Skeletal muscle tissue (tissue), 3 donors: ENCODE measurements at regions not wholly inside any gene's neighbourhood (a gene's known extent, or its start where the extent isn't known, plus 50 kb on each side); places are given as distances from the start of the nearest gene placed in this dataset.
"Not testable (repeated sequence)": the region's sequence is repeated elsewhere in the genome, so short reads cannot be mapped to it uniquely, and the experiment has no call there.

Experiments used
- H3K27ac ChIP-seq: one replicate; pipeline ENCODE4 v1.7.0; 2013; ENCODE audit warnings: mild to moderate bottlenecking, low read depth, low read length, inconsistent platforms
- H3K27me3 ChIP-seq, 3 donors: one replicate each; pipeline ENCODE4 v1.7.0; 2013; ENCODE audit warnings: low read length in 3 of 3; ENCODE audit not compliant: control insufficient read depth in 3 of 3, insufficient read depth in 3 of 3
- H3K36me3 ChIP-seq, 3 donors: one replicate each; pipeline ENCODE4 v1.7.0; 2013; ENCODE audit warnings: low read length in 3 of 3; ENCODE audit not compliant: control insufficient read depth in 3 of 3, insufficient read depth in 3 of 3
- H3K4me1 ChIP-seq, 3 donors: one replicate each; pipeline ENCODE4 v1.7.0; 2013; ENCODE audit warnings: low read length in 3 of 3, mild to moderate bottlenecking in 3 of 3; ENCODE audit not compliant: control insufficient read depth in 3 of 3, insufficient read depth in 3 of 3
- H3K4me3 ChIP-seq, 3 donors: one replicate each; pipeline ENCODE4 v1.7.0; 2013; ENCODE audit warnings: low read length in 3 of 3
- H3K9ac ChIP-seq, 3 donors: one replicate each; pipeline ENCODE4 v1.7.0; 2013; ENCODE audit warnings: low read length in 3 of 3, mild to moderate bottlenecking in 3 of 3, moderate library complexity in 2 of 3, low read depth in 1 of 3
- H3K9me3 ChIP-seq, 3 donors: one replicate each; pipeline ENCODE4 v1.7.0; 2013; ENCODE audit warnings: low read length in 3 of 3; ENCODE audit not compliant: control insufficient read depth in 3 of 3
- donor health status: Osteomylitis.

DNA sequence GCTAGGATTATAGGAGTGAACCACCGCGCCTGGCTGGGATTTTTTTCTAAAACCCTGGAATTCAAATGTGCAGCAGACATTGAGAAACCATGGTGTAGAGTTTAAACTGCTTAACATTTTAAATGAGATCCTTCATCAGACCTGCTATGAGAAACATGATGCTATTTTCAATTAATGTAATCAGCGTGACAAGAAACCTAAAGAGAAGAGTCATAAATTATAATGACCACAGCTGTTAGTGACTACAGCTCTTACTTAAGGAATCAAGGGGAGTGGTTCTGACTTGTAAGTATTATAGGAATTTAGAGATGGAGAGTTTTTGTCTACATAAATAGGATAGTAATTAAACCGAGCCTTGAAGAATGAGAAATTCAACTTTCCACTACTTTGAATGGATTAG is 170.6 kb downstream of the BARX2 start:
- no peak overlapping the region for H3K27ac ChIP-seq
- no peak overlapping the region for H3K9ac ChIP-seq
- H3K4me3 ChIP-seq, result no peak overlapping the region
- no peaks in the 10 kb centered on the region for H3K36me3 ChIP-seq
- H3K9me3 ChIP-seq, result peaks cover 0 to under 1% (median 0%) of the 10 kb centered on the region in 3 donors
- H3K4me1 ChIP-seq, result no peaks in the 10 kb centered on the region
- no peaks in the 10 kb centered on the region for H3K27me3 ChIP-seq

DNA sequence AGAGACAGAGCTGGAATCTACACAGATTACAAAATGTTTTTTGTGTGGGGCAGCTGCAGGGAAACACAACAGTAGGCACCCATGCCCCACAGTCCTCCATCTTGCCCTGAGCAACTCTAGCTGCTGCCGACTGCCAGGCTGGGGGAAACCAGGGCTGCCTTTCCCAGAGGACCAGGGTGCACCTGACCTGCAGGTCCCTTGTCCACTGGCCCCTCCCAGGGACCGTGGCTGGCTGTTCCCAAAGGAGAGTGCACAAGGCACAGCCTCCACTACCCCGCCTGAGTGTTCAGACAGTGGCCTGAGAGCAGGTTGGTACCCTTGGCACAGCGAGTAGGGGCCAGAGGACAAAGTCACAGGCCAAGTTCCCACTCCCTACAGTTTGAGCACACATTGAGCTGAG is 181.8 kb downstream of the BARX2 start:
- Histone ChIP-seq H3K36me3 (no peaks in the 10 kb centered on the region), H3K27ac (no peak overlapping the region), H3K27me3 (no peaks in the 10 kb centered on the region), H3K4me1 (no peaks in the 10 kb centered on the region), H3K4me3 (no peak overlapping the region), H3K9me3 (peaks cover 0 to 3% (median 3%) of the 10 kb centered on the region in 3 donors), H3K9ac (no peak overlapping the region)

DNA sequence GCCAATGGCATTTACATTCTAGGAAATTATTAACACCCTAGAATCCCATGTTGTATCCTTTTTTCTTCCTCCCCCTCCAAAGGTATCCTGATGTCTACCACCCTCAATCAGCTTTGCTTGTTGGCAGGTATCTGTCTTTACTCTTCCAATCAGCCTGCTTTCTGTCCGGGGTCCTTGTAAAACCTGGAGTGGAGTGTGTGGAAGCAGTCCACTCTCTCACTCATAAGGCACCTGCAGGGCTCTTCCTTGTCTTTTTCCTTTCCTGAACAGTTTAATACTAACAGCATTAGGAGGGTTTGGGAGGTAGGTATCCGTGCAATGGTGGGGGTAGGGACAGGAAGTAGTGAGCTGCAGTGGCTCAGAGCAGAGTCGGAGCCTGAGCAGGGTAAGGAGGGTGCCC is 193.4 kb downstream of the BARX2 start:
- H3K27me3 ChIP-seq, result no peaks in the 10 kb centered on the region
- H3K36me3 ChIP-seq, result no peaks in the 10 kb centered on the region
- no peak overlapping the region for H3K9ac ChIP-seq
- H3K9me3 ChIP-seq, result peaks cover 3 to 5% (median 4%) of the 10 kb centered on the region in 3 donors
- no peaks in the 10 kb centered on the region for H3K4me1 ChIP-seq
- no peak overlapping the region for H3K4me3 ChIP-seq
- no peak overlapping the region for H3K27ac ChIP-seq

DNA sequence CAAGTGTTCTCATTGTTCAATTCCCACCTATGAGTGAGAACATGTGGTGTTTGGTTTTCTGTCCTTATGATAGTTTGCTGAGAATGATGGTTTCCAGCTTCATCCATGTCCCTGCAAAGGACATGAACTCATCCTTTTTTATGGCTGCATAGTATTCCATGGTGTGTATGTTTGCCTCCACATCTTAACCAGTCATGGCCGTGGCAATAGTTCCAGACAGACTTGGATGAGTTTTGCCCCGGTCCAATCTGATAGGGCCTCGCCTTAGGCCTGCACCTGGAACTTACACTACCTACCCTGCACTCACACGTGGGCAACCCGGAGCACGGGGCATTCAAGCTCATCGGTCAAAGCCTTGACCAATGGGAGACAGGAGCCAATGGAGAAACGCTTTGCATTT is 197.0 kb downstream of the BARX2 start:
- not testable (repeated sequence) for H3K9me3 ChIP-seq, H3K4me3 ChIP-seq, H3K9ac ChIP-seq, H3K27ac ChIP-seq, H3K4me1 ChIP-seq, H3K27me3 ChIP-seq, H3K36me3 ChIP-seq

DNA sequence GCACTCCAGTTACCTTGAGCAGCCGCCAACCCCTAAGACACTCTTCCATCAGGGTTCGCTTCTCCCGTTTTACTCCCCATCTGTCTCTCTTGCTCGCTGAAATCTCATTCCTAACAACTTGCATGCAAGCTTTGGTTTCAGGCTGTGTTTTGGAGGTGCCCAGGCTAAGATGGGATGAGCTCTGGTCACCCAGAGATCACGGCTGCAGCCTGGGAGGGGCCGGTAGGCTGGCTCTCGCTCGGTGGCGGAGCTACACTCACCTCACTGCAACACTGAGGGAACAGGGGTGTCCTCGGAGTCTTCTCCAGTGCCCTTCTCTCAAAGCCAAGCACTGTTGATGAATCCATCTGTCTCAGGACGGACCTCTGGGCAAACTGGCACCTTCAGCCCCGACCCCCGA is 197.5 kb downstream of the BARX2 start:
- Histone ChIP-seq H3K9ac (no peak overlapping the region), H3K27ac (no peak overlapping the region), H3K9me3 (peaks cover 0 to 5% (median 4%) of the 10 kb centered on the region in 3 donors), H3K36me3 (no peaks in the 10 kb centered on the region), H3K4me3 (no peak overlapping the region), H3K4me1 (no peaks in the 10 kb centered on the region), H3K27me3 (no peaks in the 10 kb centered on the region)

DNA sequence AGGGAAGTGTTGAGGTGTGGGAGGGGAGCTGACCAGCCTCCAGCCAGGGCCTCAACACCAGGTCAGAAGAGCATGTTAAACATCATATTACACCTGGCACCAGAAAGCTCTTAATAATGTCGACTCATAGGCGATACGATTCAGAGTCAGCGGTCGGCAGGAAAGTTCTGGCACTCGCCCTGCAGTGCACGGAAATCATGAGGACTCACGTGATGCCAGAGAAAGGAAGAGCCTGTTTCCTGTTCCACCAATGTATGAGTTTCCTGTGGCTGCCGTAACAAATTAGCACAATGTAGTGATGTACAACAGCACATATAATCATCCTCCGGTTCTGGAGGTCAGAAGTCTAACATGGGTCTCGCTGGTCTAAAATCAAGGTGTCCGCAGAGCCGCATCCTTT is 198.8 kb downstream of the BARX2 start:
- no peak overlapping the region for H3K9ac ChIP-seq
- H3K4me1 ChIP-seq, result no peaks in the 10 kb centered on the region
- no peak overlapping the region for H3K4me3 ChIP-seq
- H3K9me3 ChIP-seq, result peaks cover 0 to 5% (median 3%) of the 10 kb centered on the region in 3 donors
- no peaks in the 10 kb centered on the region for H3K27me3 ChIP-seq
- H3K36me3 ChIP-seq, result no peaks in the 10 kb centered on the region
- no peak overlapping the region for H3K27ac ChIP-seq

DNA sequence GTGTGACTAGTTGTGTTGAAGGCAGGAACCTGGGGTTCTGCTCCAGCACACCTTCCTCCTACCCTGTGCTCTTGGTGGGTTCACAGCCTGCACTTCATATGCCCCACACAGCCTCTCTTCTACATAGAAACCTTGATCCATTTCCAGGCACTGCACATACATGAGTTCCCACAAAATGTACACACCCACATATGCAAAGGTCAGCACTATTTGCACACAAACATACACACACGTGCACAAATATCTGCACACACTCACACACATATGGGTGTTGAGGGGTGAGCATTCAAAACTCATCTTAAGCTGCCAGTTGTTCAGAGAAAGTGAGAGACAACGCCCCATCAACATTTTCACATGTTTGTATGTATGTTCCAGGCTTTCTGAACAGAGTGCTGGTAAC is 201.0 kb downstream of the BARX2 start:
- Histone ChIP-seq H3K4me1 (no peaks in the 10 kb centered on the region), H3K27ac (no peak overlapping the region), H3K4me3 (no peak overlapping the region), H3K9ac (no peak overlapping the region), H3K27me3 (no peaks in the 10 kb centered on the region), H3K9me3 (peaks cover 0 to 3% (median 0%) of the 10 kb centered on the region in 3 donors), H3K36me3 (no peaks in the 10 kb centered on the region)

DNA sequence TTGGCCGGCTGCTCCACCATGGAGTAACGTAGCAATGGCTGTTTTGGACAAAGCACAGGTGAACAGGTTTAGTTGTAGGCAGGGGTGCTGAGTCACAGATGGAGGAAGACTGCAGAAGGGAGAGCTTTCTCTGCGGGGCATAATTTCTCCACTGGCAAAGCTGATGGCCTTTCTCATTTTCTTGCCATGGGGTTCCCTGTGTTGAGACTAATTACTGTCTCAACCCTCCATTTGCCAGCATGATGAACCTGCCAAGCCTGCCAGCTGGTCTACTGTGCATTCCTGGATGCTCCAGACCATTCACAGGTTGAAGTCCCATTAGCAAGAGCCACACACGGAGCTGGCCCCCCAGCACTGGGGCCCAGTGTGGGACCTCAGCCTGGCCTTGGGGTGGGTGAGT is 202.4 kb downstream of the BARX2 start:
- Histone ChIP-seq H3K4me1 (no peaks in the 10 kb centered on the region), H3K4me3 (no peak overlapping the region), H3K27me3 (no peaks in the 10 kb centered on the region), H3K36me3 (no peaks in the 10 kb centered on the region), H3K9ac (no peak overlapping the region), H3K27ac (no peak overlapping the region), H3K9me3 (no peaks in the 10 kb centered on the region)

DNA sequence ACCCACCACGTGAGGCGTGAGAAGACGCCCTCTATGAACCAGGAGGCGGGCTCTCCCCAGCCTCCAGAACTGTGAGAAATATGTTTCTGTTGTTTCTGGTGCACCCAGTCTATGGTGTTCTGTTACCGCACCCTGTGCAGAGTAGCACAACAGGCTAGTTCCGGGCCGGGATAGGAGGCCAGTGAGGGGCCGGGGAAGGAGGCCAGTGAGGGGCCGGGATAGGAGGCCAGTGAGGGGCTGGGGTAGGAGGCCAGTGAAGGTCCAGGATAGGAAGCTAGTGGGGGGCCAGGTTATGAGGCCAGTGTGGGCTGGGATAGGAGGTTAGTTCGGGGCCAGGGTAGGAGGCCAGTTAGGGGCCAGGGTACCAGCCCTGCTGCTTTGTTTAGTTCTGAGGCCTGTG is 204.6 kb downstream of the BARX2 start:
- no peak overlapping the region for H3K27ac ChIP-seq

DNA sequence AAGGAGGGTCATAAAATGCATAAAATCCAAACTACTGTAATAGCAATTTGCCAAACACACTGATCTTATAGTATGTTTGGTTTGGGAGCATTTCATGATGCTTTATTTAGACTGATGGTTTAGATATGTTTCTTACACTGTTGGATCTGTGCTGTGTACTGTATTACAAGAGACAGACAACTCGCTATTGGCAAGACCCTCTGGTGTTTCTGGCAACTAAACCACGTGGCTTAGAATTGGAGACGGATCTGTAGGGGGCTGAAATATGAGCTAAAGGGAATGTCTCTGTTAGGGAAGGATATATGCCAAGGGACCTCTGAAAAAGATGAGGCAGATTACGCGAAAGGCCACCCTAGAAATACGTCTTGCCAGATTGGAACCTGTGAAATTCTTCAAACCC is 208.7 kb downstream of the BARX2 start:
- Histone ChIP-seq H3K27me3 (peaks cover 0 to 5% (median 0%) of the 10 kb centered on the region in 3 donors), H3K4me3 (no peak overlapping the region), H3K9ac (no peak overlapping the region), H3K9me3 (no peaks in the 10 kb centered on the region), H3K27ac (no peak overlapping the region), H3K36me3 (no peaks in the 10 kb centered on the region), H3K4me1 (no peaks in the 10 kb centered on the region)

More for the DNA sequence above, 204.6 kb downstream of the BARX2 start:
- peaks cover 0 to 3% (median 0%) of the 10 kb centered on the region in 3 donors for H3K27me3 ChIP-seq
- H3K9me3 ChIP-seq, result no peaks in the 10 kb centered on the region
- H3K9ac ChIP-seq, result no peak overlapping the region
- no peaks in the 10 kb centered on the region for H3K4me1 ChIP-seq
- no peaks in the 10 kb centered on the region for H3K36me3 ChIP-seq
- no peak overlapping the region for H3K4me3 ChIP-seq
